ENCODE measurements at regions not wholly inside any gene's neighbourhood (a gene's known extent, or its start where the extent isn't known, plus 50 kb on each side); places are given as distances from the start of the nearest gene placed in this dataset.

DNA sequence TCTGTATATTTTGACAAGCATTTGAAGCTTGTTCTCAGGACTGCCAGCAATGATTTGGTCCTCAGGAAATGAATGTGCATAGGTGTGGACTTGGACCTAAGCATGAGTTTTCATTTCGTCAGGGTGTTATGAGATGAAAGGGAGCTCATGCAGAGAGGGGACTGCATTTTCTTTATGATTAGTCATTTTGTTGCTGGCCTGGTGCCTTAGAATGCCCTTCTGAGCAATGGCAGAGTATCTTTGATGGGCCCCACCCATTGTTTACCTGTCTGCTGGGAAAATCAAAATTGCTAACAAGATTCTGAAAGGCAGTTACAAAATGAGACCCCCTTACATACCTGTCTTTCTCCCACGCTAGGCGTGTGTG, 51.5 kb upstream of the MTHFD1L start:
- TF ChIP-seq ZNF274 (IDR thresholded peaks at IDR 0.05; ENCODE audit: low read depth, low read length) = no peak
- no peak overlapping the region for H3K4me3 ChIP-seq (ENCODE audit: low read length)

Data from GM08714 (cell line).